HG02970 (cell line): ENCODE measurements at regions not wholly inside any gene's neighbourhood (a gene's known extent, or its start where the extent isn't known, plus 50 kb on each side); places are given as distances from the start of the nearest gene placed in this dataset.

ENCODE experiments used
- ATAC-seq: cut with Tn5 transposase; IDR thresholded peaks from one replicate; pipeline ENCODE4 v1.9.1; 2021; ENCODE audit warnings: mild to moderate bottlenecking, moderate library complexity, moderate number of reproducible peaks; ENCODE audit not compliant: unreplicated experiment, low FRiP score

DNA sequence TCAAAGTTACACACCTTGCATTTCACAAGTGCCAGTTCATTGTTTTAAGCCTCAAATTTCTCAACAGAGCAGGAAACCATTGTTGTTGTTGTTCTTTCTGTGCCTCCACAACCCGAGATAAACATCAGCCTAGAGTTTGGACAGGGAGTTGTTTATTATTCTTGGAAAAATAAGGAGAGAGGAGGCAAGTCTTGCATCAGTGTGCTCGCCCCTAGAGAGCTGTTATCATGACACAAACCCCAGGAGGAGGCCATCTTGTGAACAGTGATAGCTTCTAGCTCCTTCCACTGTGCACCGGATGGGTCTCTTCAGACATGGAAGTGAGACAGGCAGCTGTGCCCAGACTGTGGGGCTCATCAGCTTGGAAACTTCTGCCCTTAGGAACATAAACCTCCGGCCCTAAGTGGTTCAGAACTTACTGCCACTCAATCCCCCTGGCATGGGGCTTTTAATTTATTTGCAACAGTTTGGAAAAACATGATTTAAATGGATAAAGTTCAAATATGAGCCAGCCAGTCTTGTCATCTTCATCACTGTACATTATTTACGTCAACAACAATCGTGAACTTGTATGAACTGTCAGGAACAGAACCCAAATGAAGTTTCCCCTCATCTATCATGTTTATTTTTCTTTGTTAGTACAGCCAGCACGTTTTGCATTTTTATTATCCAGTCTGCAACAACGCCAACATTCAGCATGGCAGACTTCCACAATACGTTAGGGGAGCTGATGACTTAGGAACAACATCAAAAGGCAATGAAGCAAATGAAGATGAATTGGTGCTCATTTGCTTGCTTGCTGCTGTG lies 181.7 kb upstream of the S1PR3 start:
- ATAC-seq: no peak

GRCh38 chr9:88810826-88811225 lies 180.4 kb upstream of the S1PR3 start:
- no peak for ATAC-seq

GRCh38 chr9:88811511-88811910 lies 179.8 kb upstream of the S1PR3 start:
- ATAC-seq: no peak

DNA sequence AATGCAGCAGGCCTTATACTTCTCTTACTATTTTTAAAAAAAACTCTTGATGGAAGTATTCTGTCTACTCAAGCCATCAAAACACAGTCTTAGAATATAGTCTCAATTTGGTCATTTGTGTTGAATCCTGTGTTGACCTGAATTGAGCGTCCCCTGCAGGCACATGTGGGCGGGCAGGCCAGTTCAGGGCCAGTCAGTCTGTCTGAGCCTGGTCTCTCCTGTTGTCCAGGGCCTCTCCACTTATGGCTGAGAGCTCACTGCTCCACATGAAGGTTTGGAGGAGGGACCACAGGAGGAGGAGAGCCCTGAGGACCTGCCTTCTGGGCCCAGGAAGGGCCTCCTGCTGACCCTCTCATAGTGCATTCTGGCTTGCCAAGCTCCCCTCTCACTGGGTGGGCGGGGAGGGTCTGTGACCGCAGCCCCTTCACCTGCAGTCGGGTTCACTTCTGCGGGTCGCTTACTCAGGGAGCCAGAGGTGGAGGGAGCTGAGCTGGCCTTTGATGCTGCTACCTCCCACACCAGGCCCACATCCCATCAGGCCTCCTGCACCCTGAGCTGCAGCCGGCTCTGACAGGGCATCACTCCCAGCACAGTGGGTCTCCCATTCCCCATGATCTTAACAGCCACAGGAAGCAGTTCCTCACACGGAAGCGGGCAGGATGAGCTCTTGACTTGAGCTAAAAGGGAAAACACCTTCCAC lies 178.2 kb upstream of the S1PR3 start:
- ATAC-seq: no peak

- no peak for ATAC-seq
Observed at GRCh38 chr9:88813638-88814209, 177.5 kb upstream of the S1PR3 start.

DNA sequence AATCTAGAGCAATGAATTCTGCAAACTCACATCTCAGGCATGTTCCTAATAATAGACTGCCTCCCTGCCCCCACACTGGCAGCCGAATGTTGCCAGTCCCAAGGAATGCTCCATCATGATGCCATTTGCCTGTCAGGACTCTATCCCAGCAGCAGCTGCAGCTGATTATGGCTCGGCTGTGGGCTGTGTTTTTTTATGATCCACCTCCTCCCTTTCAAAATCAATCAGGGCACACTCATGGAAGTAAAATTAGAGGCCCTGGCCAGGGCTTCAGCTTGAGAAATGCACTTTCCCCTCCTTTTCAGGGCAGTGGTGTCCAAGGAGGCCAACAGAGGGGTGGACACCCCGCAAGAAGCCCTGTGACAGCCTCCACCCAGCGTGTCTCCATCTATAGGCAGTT lies 176.7 kb upstream of the S1PR3 start:
- ATAC-seq: no peak

GRCh38 chr9:88816141-88816540 lies 175.1 kb upstream of the S1PR3 start:
- ATAC-seq: no peak

- no peak for ATAC-seq
Observed at GRCh38 chr9:88816591-88816990, 174.7 kb upstream of the S1PR3 start.

DNA sequence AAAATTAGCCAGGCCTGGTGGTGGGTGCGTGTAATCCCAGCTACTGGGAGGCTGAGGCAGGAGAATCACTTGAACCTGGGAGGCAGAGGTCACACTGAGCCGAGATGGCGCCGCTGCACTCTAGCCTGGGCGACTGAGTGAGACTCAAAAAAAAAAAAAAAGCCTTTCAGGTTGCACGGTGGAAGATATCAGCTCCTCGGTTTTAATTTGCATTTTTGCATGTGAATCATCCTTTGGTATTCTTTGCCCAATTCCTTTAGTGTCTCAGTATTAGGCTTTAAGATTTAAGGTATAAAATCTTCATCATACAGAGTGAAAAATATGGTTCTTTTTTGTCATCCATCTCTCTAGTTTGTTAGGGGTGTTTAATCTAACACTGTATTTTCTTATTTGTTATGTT lies 173.6 kb upstream of the S1PR3 start:
- no peak for ATAC-seq

DNA sequence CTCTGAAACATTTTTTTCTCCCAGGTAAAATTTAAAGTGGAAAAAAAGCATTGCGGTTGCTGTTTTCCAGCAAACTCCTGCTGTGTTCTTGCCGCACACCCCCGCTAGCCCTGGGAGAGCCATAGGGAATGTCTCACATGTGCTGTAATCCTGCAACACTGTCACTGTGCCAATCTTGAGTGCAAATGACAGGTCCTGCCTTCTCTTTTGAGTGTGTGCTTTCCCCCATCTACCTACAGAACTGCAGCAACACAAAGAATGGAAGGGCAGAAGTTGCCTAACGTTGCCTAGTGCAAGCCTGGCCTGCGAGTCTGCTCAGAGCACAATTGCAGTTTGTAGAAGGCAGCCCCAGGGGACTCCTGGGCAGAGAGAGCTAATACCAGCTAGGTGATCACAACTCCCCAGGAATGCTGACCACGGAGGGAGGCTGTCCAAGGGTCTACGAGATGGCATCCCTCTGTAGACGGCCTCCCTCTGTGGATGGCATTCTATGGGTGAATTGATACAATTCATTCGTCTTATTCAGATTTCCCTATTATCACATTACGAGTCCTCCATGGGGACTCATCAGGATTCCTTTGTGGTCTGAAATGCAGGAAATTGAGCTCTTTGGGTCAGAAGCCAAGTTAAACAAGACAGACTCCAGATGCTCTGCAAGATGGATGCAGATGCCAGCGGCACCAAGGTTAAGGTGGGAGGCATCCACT lies 172.6 kb upstream of the S1PR3 start:
- no peak for ATAC-seq

DNA sequence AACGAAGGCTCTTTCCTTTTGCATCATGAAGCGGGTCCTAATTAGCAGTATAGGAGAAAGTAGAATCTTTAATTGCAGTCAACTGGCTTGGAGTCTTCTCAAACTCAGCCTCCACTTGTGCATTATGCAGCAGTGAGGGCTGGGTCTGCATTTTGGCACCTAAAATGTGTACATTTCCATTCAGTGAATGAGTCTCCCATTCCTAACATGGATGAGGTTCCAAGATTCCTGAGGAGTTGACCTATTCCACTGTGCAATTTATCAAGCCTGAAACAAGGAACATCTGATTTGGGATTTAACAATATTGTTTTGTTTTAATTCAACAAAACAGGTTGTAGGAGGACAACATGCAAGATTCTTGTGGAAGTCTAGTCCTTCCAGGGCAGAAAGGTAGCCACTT lies 171.8 kb upstream of the S1PR3 start:
- ATAC-seq: no peak

DNA sequence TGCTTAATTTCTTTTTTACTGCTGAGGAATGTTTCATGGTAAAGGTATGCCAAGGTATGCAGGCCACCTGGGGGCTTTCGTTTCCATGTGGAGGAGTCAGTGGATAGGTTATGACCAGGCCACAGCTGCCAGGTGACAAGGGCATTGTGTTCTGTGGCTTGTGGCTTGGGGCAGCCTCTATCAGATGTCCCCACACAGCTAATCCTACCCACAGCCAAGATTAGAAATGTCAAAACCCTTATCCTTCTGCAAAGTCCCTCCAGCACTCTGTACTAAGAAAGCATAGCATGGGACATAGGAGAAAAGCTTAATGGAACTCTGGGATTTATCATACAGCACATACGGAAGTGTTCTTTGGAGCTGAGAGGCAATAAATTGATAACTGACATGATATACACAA lies 171.2 kb upstream of the S1PR3 start:
- no peak for ATAC-seq

- no peak for ATAC-seq
Observed at GRCh38 chr9:88821033-88821745, 170.1 kb upstream of the S1PR3 start.

- ATAC-seq: no peak
Observed at GRCh38 chr9:88821746-88822106, 169.5 kb upstream of the S1PR3 start.

DNA sequence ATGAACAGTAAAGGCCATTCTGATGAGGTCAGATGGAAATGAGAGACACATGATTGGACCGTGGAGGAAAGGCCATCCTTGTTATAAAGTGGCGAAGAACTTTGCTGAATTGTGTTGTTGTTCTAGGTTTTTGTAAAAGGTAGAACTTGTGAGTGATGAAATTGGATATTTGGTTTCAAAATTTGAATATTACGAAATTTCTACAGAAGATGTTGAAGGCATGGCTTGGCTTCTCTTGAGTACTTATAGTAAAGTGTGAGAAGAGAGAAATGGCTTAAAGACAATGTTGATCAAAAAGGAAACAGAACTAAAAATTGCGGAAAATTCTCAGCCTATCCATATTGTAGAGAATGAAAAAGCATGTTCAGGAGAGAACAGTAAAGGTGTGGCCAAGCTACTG lies 166.6 kb upstream of the S1PR3 start:
- ATAC-seq: no peak

DNA sequence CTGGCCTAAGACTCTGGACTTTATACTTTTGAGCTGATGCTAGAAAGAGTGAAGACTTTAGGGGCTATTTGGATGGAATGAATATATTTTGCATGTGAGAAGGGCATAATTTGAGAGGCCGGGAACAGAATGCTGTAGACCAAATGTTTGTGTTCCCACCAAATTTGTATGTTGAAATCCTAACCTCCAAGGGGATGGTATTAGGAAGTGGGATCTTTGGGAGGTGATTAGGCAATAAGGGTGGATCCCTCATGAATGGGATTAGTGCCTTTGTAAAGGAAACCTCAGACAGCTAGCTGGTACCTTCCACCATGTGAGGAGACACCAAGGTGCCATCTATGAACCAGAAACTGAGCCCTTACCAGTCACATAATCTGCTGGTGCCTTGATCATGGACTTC lies 165.1 kb upstream of the S1PR3 start:
- ATAC-seq: no peak

DNA sequence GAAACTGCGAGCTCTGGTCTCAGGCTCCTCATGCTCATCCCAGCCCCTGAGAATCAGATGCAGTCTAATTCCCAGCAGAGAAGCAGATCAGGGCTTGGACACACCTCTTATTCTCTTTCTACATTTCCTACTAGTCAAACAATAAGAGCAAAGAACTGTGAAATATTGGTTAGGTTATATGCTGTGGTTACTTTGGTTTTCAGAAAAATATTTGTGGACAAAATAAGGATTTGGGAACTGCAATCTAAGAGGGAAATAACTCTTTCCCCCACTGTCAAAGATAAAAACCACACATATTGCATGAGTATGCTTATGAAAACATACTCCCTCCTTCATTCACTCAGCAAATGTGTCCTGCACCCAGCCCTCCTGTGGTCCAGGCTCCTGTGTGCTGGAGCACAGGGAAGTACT lies 164.5 kb upstream of the S1PR3 start:
- ATAC-seq: no peak

- no peak for ATAC-seq
Observed at GRCh38 chr9:88828018-88828417, 163.2 kb upstream of the S1PR3 start.

DNA sequence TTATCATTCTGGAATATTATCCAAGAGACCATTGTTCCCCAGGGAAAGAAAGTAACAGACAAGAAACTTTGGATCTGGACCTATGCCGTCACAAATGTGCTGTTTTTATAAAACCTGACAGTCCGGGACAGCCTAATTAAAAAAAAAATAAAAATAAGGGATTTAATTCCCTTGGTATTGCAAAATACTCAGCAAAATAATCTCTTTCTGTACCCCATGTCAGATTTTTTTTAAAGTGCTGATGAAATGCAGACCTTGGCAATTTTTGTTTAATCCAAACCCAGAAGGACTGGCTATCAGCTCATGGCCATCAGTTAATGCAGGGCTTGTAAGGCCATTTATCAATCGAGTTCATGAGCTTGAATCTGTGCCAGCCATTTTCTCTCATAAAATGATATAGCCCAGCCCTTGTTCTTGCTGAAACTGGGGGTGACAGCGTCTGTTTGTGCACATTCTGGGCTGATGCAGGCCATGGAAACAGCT lies 162.7 kb upstream of the S1PR3 start:
- ATAC-seq: no peak

- ATAC-seq: no peak
Observed at GRCh38 chr9:88829276-88829675, 162.0 kb upstream of the S1PR3 start.
